Choroid plexus epithelial cell (primary cell): ENCODE measurements at regions not wholly inside any gene's neighbourhood (a gene's known extent, or its start where the extent isn't known, plus 50 kb on each side); places are given as distances from the start of the nearest gene placed in this dataset.

Source experiments
- DNase-seq: peaks from one replicate; pipeline ENCODE4 v3.0.0-alpha.2; 2010; ENCODE audit warnings: low read depth
- H3K4me3 ChIP-seq: 2 replicates; pipeline ENCODE4 v1.5.1; 2011; ENCODE audit warnings: low read depth, mild to moderate bottlenecking, control low read depth, low read length, moderate library complexity
- CTCF ChIP-seq: conservative IDR thresholded peaks from 2 replicates; pipeline ENCODE4 v1.5.1; 2011; ENCODE audit warnings: low read depth, mild to moderate bottlenecking, control low read depth, inconsistent platforms, low read length, moderate library complexity

DNA sequence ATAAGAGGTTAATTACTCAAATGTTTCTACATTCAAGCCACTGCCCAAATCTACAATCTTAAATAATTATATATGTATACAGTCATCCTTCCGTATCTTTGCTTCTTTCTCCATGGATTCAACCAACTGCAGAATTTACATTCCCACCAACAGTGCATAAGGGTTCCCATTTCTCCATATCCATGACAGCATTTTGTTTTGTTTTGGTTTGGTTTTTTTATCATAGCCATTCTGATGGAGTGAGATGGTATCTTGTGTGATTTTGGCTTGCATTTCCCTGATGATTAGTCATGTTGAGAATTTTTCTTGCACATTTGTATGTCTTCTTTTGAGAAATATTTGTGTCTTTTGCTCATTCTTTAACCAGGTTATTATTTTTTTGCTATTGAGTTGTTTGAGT is 198.5 kb downstream of the C6orf118 start:
- no peak overlapping the region for H3K4me3 ChIP-seq
- DNase-seq, result no peak
- no peak for TF ChIP-seq CTCF

DNA sequence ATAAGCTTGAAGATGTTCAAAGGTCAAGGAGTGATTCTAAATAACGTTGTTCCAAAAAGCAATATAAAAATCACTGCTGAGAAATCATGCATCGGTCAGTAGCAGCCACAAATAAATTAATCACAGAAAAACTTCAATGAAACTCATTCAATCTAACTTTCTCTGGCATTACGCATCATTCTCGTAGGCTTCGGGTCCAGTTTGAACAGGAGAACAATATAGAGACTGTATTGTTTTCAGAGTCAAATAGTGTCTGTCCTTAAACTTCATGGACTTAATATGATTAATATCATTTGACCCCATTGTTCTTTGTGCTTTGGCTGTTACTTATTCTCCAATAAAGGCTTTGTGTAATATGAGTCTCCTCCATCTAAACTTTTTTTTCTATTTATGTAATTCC is 200.4 kb downstream of the C6orf118 start:
- H3K4me3 ChIP-seq, result no peak overlapping the region
- TF ChIP-seq CTCF, result no peak
- DNase-seq, result no peak

DNA sequence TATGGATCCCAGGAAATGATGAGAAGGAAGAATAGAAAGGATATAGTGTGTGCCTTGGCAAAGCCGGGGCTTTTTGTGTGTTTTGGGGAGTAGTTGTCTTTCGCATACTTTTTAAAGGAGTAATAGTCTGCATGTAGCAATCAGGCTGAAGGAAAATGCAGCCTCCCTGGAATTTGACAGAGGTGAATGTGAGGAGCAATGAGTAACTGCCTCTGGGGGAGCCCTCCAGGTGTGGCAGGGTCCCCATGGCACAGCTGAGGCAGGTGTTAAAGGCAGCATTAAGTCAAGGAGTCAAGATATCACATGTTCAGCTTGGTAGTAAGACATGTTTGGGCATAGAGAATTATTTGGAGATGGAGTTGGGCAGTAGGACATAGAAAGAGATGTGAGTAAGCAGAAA is 203.1 kb downstream of the C6orf118 start:
- no peak overlapping the region for H3K4me3 ChIP-seq
- no peak for DNase-seq
- TF ChIP-seq CTCF, result no peak

DNA sequence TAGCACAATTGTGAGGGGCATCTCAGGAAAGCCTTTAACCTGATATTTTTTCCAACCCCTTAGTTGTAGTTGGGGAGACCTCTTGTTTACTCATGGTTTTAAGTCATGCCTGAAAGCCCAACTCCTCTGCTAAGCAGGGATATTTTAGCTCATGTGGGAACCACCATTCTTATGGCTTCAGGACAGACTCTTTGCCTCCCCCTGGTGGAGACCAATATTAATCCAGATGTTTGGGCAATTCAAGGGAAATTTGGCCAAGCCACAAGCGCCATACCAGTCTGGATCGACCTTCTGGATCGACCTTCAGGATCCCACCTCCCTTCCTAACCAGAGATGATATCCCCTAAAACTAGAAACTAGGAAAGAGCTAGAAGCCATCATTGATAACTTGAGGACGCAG is 211.2 kb downstream of the C6orf118 start:
- peak; percentile 6 for TF ChIP-seq CTCF
- DNase-seq, result no peak
- H3K4me3 ChIP-seq, result no peak overlapping the region

DNA sequence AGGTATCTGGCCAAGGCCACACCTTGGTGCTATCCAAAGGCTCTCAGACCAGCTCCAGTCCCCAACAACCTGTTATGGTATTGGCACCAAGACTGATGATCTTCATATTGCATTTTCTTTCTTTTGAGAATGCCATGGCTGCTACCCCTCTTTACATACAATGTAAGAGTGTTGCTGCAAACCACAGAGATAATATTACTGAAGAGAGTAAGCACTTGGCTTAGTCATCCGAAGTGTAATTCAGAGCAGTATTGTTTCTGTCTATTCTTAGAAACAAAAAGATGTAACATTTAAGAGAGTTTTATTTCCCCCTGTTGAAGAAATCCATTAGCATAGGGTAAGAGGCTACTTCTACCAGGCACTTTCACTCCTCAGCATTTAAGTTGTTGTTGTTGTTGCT is 212.5 kb downstream of the C6orf118 start:
- no peak for TF ChIP-seq CTCF
- DNase-seq, result no peak
- H3K4me3 ChIP-seq, result no peak overlapping the region

- no peak for TF ChIP-seq CTCF
- DNase-seq, result no peak
- H3K4me3 ChIP-seq, result no peak overlapping the region
Observed at GRCh38 chr6:165096209-165096608, 213.2 kb downstream of the C6orf118 start.

- TF ChIP-seq CTCF, result no peak
- no peak overlapping the region for H3K4me3 ChIP-seq
- no peak for DNase-seq
Observed at GRCh38 chr6:165092881-165093595, 216.4 kb downstream of the C6orf118 start.
